ENCODE measurements at regions not wholly inside any gene's neighbourhood (a gene's known extent, or its start where the extent isn't known, plus 50 kb on each side); places are given as distances from the start of the nearest gene placed in this dataset.

GRCh38 chr5:96226941-96227552 is 206.0 kb downstream of the PCSK1 start:
- DNase-seq (no peak), ATAC-seq (ENCODE audit: poor library complexity) (no peak)
- intact Hi-C loops (cut with DNase I, micrococcal nuclease), result no loop called here
- POLR2A ChIA-PET, result no interaction called here
- Mint-ChIP-seq H3K4me1 (ENCODE audit: low read depth) (no peaks in the 10 kb centered on the region), H3K27me3 (peaks cover 23% of the 10 kb centered on the region), H3K9me3 (no peaks in the 10 kb centered on the region), H3K36me3 (ENCODE audit: low read depth) (no peaks in the 10 kb centered on the region), H3K27ac (no peak overlapping the region), H3K4me3 (no peak overlapping the region)
- H3K9me3 ChIP-seq (ENCODE audit: control insufficient read depth in 1 of 2, insufficient read depth in 1 of 2, low read length in 2 of 2), result no peaks in the 10 kb centered on the region
- H3K4me1 ChIP-seq (ENCODE audit: insufficient read depth, low read length), result no peaks in the 10 kb centered on the region
- TF ChIP-seq CTCF (IDR thresholded peaks at IDR 0.05), result no peak
- no peak overlapping the region for H3K27ac ChIP-seq (ENCODE audit: low read depth in 1 of 2, low read length in 2 of 2)
- CTCF ChIA-PET, result interaction anchor here (3.0 kb wide), 1 partner anchor 10 kb away, joined by 8 read pairs; no protein-coding TSS in a partner anchor
- H3K36me3 ChIP-seq (ENCODE audit: insufficient read depth, low read length), result no peaks in the 10 kb centered on the region
- H3K27me3 ChIP-seq (ENCODE audit: control insufficient read depth in 1 of 2, insufficient read depth in 2 of 2, low read length in 2 of 2), result no peaks in the 10 kb centered on the region
- H3K4me3 ChIP-seq (ENCODE audit: low read length), result no peak overlapping the region

- intact Hi-C loops (cut with DNase I, micrococcal nuclease), result no loop called here
- no peak overlapping the region for H3K4me3 ChIP-seq (ENCODE audit: low read length)
- no peak for ATAC-seq (ENCODE audit: poor library complexity)
- no peak for DNase-seq
- no peaks in the 10 kb centered on the region for H3K36me3 Mint-ChIP-seq (ENCODE audit: low read depth)
- no peak overlapping the region for H3K27ac Mint-ChIP-seq
- H3K4me1 Mint-ChIP-seq (ENCODE audit: low read depth), result no peaks in the 10 kb centered on the region
- ChIA-PET POLR2A (no interaction called here), CTCF (no interaction called here)
- TF ChIP-seq CTCF (IDR thresholded peaks at IDR 0.05), result no peak
- no peak overlapping the region for H3K27ac ChIP-seq (ENCODE audit: low read depth in 1 of 2, low read length in 2 of 2)
- H3K27me3 Mint-ChIP-seq, result peaks cover 9% of the 10 kb centered on the region
- H3K4me1 ChIP-seq (ENCODE audit: insufficient read depth, low read length), result no peaks in the 10 kb centered on the region
- no peak overlapping the region for H3K4me3 Mint-ChIP-seq
- H3K36me3 ChIP-seq (ENCODE audit: insufficient read depth, low read length), result no peaks in the 10 kb centered on the region
- H3K9me3 Mint-ChIP-seq, result no peaks in the 10 kb centered on the region
- H3K27me3 ChIP-seq (ENCODE audit: control insufficient read depth in 1 of 2, insufficient read depth in 2 of 2, low read length in 2 of 2), result no peaks in the 10 kb centered on the region
- no peaks in the 10 kb centered on the region for H3K9me3 ChIP-seq (ENCODE audit: control insufficient read depth in 1 of 2, insufficient read depth in 1 of 2, low read length in 2 of 2)
Measured at GRCh38 chr5:96222129-96222528, 210.9 kb downstream of the PCSK1 start.

- DNase-seq (no peak), ATAC-seq (ENCODE audit: poor library complexity) (no peak)
- H3K4me1 Mint-ChIP-seq (ENCODE audit: low read depth), result no peaks in the 10 kb centered on the region
- CTCF ChIA-PET, result no interaction called here
- H3K27me3 Mint-ChIP-seq, result peaks cover 9% of the 10 kb centered on the region
- no peaks in the 10 kb centered on the region for H3K27me3 ChIP-seq (ENCODE audit: control insufficient read depth in 1 of 2, insufficient read depth in 2 of 2, low read length in 2 of 2)
- H3K4me3 ChIP-seq (ENCODE audit: low read length), result no peak overlapping the region
- H3K9me3 ChIP-seq (ENCODE audit: control insufficient read depth in 1 of 2, insufficient read depth in 1 of 2, low read length in 2 of 2), result no peaks in the 10 kb centered on the region
- H3K9me3 Mint-ChIP-seq, result no peaks in the 10 kb centered on the region
- H3K4me1 ChIP-seq (ENCODE audit: insufficient read depth, low read length), result no peaks in the 10 kb centered on the region
- no peak overlapping the region for H3K27ac ChIP-seq (ENCODE audit: low read depth in 1 of 2, low read length in 2 of 2)
- intact Hi-C loops (cut with DNase I, micrococcal nuclease), result no loop called here
- no peaks in the 10 kb centered on the region for H3K36me3 ChIP-seq (ENCODE audit: insufficient read depth, low read length)
- POLR2A ChIA-PET, result no interaction called here
- no peaks in the 10 kb centered on the region for H3K36me3 Mint-ChIP-seq (ENCODE audit: low read depth)
- H3K27ac Mint-ChIP-seq, result no peak overlapping the region
- no peak for TF ChIP-seq CTCF (IDR thresholded peaks at IDR 0.05)
- H3K4me3 Mint-ChIP-seq, result no peak overlapping the region
Measured at GRCh38 chr5:96220610-96221390, 212.2 kb downstream of the PCSK1 start.

All from CD4-positive, alpha-beta T cell (primary cell).